ENCODE measurements at regions not wholly inside any gene's neighbourhood (a gene's known extent, or its start where the extent isn't known, plus 50 kb on each side); places are given as distances from the start of the nearest gene placed in this dataset.

DNA sequence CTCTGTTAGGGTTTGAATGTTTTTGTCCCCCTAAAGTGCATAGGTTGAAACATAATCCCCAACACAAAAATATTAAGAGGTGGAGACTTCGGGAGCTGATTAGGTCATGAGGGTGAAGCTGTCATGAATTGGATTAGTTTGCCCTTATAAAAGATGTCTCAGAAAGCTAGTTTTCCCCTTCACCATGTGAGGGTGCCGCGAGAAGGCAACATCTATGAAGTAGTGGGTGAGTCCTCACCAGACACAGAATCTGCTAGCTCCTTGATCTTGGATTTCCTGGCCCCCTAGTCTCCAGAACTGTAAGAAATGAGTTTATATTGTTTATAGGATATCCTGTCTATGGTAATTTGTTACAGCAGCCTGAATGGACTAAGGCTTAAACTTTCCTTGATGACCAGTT, 301.5 kb upstream of the ATP2B1 start:
- dilution Hi-C loops (cut with MboI; ENCODE audit: extremely low pct_ligation_motif_present, low sequenced_read_pairs) (no loop called here), intact Hi-C loops (cut with micrococcal nuclease) (no loop called here)
- CTCF ChIA-PET, result interaction anchor here (0.6 to 2.4 kb wide), 18 partner anchors 8 to 992 kb away, joined by 3 to 17 read pairs (median 4); no protein-coding TSS in a partner anchor

DNA sequence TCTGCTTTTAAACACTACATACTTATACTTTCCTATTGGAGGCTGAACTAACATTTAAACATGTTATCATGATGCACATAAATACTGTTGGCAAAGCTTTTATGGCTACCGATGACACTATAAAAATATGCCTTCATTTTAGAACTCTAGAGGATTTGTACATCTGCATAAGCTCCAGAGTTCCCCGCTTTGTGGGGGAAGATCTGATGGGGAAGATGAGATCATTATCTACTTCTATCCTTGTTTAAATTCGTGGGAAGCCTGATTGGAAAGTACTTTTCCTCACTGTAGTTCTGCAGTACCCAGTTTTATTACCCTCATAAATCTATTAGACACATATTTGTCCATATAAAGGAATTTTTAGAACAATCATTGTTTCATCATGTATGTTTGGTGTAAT, 299.6 kb upstream of the ATP2B1 start:
- TF ChIP-seq FOS (IDR thresholded peaks at IDR 0.05; ENCODE audit: borderline replicate concordance, insufficient read depth, low read length) (no peak), GATA2 (IDR thresholded peaks at IDR 0.05; ENCODE audit: insufficient read depth, insufficient read length, low read depth, low read length) (no peak), MYC (IDR thresholded peaks at IDR 0.05; ENCODE audit: low read depth, low read length) (no peak), POLR2AphosphoS5 (IDR thresholded peaks at IDR 0.05; ENCODE audit: insufficient read depth, low read depth, low read length) (no peak), JUN (IDR thresholded peaks at IDR 0.05; ENCODE audit: borderline replicate concordance, insufficient read depth, insufficient read length, low read depth) (no peak), POLR2A (IDR thresholded peaks at IDR 0.05; ENCODE audit: low read depth, low read length) (no peak)
- TF ChIP-seq, protein P1, sequence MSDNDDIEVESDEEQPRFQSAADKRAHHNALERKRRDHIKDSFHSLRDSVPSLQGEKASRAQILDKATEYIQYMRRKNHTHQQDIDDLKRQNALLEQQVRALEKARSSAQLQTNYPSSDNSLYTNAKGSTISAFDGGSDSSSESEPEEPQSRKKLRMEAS (IDR thresholded peaks at IDR 0.05; ENCODE audit: insufficient read depth, insufficient read length), result no peak
- TF ChIP-seq, protein P2, sequence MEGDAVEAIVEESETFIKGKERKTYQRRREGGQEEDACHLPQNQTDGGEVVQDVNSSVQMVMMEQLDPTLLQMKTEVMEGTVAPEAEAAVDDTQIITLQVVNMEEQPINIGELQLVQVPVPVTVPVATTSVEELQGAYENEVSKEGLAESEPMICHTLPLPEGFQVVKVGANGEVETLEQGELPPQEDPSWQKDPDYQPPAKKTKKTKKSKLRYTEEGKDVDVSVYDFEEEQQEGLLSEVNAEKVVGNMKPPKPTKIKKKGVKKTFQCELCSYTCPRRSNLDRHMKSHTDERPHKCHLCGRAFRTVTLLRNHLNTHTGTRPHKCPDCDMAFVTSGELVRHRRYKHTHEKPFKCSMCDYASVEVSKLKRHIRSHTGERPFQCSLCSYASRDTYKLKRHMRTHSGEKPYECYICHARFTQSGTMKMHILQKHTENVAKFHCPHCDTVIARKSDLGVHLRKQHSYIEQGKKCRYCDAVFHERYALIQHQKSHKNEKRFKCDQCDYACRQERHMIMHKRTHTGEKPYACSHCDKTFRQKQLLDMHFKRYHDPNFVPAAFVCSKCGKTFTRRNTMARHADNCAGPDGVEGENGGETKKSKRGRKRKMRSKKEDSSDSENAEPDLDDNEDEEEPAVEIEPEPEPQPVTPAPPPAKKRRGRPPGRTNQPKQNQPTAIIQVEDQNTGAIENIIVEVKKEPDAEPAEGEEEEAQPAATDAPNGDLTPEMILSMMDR (IDR thresholded peaks at IDR 0.05; ENCODE audit: extremely low read depth in 1 of 2, insufficient read depth in 1 of 2, low read depth in 1 of 2, low read length in 2 of 2), result no peak
- no peaks in the 10 kb centered on the region for H4K20me1 ChIP-seq (replicated peaks; ENCODE audit: control insufficient read depth, extremely low read depth, insufficient read depth, low read length)
- no peak overlapping the region for H3K4me2 ChIP-seq (ENCODE audit: insufficient read depth, low read length)
- H3K27me3 ChIP-seq (ENCODE audit: control insufficient read depth in 2 of 2, insufficient read depth in 2 of 2, low read length in 2 of 2), result no peaks in the 10 kb centered on the region
- H3K4me1 ChIP-seq (ENCODE audit: control insufficient read depth, extremely low read depth, insufficient read depth, low read length), result no peaks in the 10 kb centered on the region
- POLR2A ChIA-PET, result no interaction called here
- H3K4me3 ChIP-seq (replicated peaks in 1 of 3; ENCODE audit: insufficient read depth in 1 of 3, low read depth in 1 of 3, low read length in 3 of 3), result no peak overlapping the region
- H3K79me2 ChIP-seq (ENCODE audit: control insufficient read depth, insufficient read depth, low read length), result no peaks in the 10 kb centered on the region
- DNase-seq (ENCODE audit: low read depth, low spot score) (no peak), FAIRE-seq (no peak)
- H3K9me3 ChIP-seq (replicated peaks; ENCODE audit: control insufficient read depth, insufficient read depth, low read length), result no peaks in the 10 kb centered on the region
- no peak overlapping the region for H3K9ac ChIP-seq (replicated peaks; ENCODE audit: extremely low read depth, insufficient read depth, low read length)
- no peaks in the 10 kb centered on the region for H3K9me1 ChIP-seq (replicated peaks; ENCODE audit: control insufficient read depth, extremely low read depth, insufficient read depth, low read length)
- dilution Hi-C loops (cut with MboI; ENCODE audit: extremely low pct_ligation_motif_present, low sequenced_read_pairs) (no loop called here), intact Hi-C loops (cut with micrococcal nuclease) (no loop called here)
- no peaks in the 10 kb centered on the region for H3K36me3 ChIP-seq (ENCODE audit: control insufficient read depth in 2 of 2, extremely low read depth in 1 of 2, insufficient read depth in 2 of 2, low read length in 2 of 2)
- no peak overlapping the region for H3K27ac ChIP-seq (ENCODE audit: insufficient read depth, low read depth, low read length)
- CTCF ChIA-PET, result interaction anchor here (1.1 to 2.4 kb wide), 2 partner anchors 464 to 932 kb away, joined by 3 to 14 read pairs; no protein-coding TSS in a partner anchor
- no TSS peak for BruUV-seq (replicated peaks)
- H2AFZ ChIP-seq (ENCODE audit: low read depth, low read length), result no peak overlapping the region

More for the DNA sequence above, 301.5 kb upstream of the ATP2B1 start:
- no peak overlapping the region for H3K4me2 ChIP-seq (ENCODE audit: insufficient read depth, low read length)
- no peak overlapping the region for H3K9ac ChIP-seq (replicated peaks; ENCODE audit: extremely low read depth, insufficient read depth, low read length)
- TF ChIP-seq, protein P2 (IDR thresholded peaks at IDR 0.05; ENCODE audit: extremely low read depth in 1 of 2, insufficient read depth in 1 of 2, low read depth in 1 of 2, low read length in 2 of 2), result peak in 1 of 2 donors; percentile 14
- TF ChIP-seq EZH2 (IDR thresholded peaks at IDR 0.05; ENCODE audit: borderline replicate concordance, low read depth, low read length, severe bottlenecking), result no peak
- no peak overlapping the region for H3K4me3 ChIP-seq (replicated peaks in 1 of 3; ENCODE audit: insufficient read depth in 1 of 3, low read depth in 1 of 3, low read length in 3 of 3)
- H3K36me3 ChIP-seq (ENCODE audit: control insufficient read depth in 2 of 2, extremely low read depth in 1 of 2, insufficient read depth in 2 of 2, low read length in 2 of 2), result no peaks in the 10 kb centered on the region
- BruUV-seq (replicated peaks), result no TSS peak
- H3K27me3 ChIP-seq (ENCODE audit: control insufficient read depth in 2 of 2, insufficient read depth in 2 of 2, low read length in 2 of 2), result no peaks in the 10 kb centered on the region
- H3K9me3 ChIP-seq (replicated peaks; ENCODE audit: control insufficient read depth, insufficient read depth, low read length), result no peaks in the 10 kb centered on the region
- no peaks in the 10 kb centered on the region for H4K20me1 ChIP-seq (replicated peaks; ENCODE audit: control insufficient read depth, extremely low read depth, insufficient read depth, low read length)
- no peaks in the 10 kb centered on the region for H3K4me1 ChIP-seq (ENCODE audit: control insufficient read depth, extremely low read depth, insufficient read depth, low read length)
- FAIRE-seq (no peak), DNase-seq (ENCODE audit: low read depth, low spot score) (peak; percentile 37)
- no peak overlapping the region for H3K27ac ChIP-seq (ENCODE audit: insufficient read depth, low read depth, low read length)
- H3K79me2 ChIP-seq (ENCODE audit: control insufficient read depth, insufficient read depth, low read length), result no peaks in the 10 kb centered on the region
- H2AFZ ChIP-seq (ENCODE audit: low read depth, low read length), result no peak overlapping the region
- POLR2A ChIA-PET, result no interaction called here
- H3K9me1 ChIP-seq (replicated peaks; ENCODE audit: control insufficient read depth, extremely low read depth, insufficient read depth, low read length), result no peaks in the 10 kb centered on the region
